Nephron (organoid): ENCODE measurements at regions not wholly inside any gene's neighbourhood (a gene's known extent, or its start where the extent isn't known, plus 50 kb on each side); places are given as distances from the start of the nearest gene placed in this dataset.

ENCODE experiments used
- H3K27ac Mint-ChIP-seq, 3 experiments: 2 replicates each; pipeline ENCODE4 v1.8.0; 2020; ENCODE audit warnings: mixed read lengths in 3 of 3, mild to moderate bottlenecking in 2 of 3, moderate library complexity in 1 of 3
- H3K27me3 Mint-ChIP-seq: 2 replicates; pipeline ENCODE4 v1.8.0; 2021; ENCODE audit warnings: low read depth, mild to moderate bottlenecking, moderate library complexity, mixed read lengths
- H3K36me3 Mint-ChIP-seq: 2 replicates; pipeline ENCODE4 v1.8.0; 2020; ENCODE audit warnings: low read depth, mixed read lengths
- H3K4me1 Mint-ChIP-seq: 2 replicates; pipeline ENCODE4 v1.8.0; 2020; ENCODE audit warnings: mixed read lengths
- H3K4me3 Mint-ChIP-seq, 3 experiments: 2 replicates each; pipeline ENCODE4 v1.8.0; 2020; ENCODE audit warnings: mild to moderate bottlenecking in 3 of 3, mixed read lengths in 3 of 3, moderate library complexity in 2 of 3
- H3K9me3 Mint-ChIP-seq: 2 replicates; pipeline ENCODE4 v1.8.0; 2020; ENCODE audit warnings: mixed read lengths
- TF ChIP-seq, protein P1 (sequence below), 3 experiments: fragments of 200-600 bp; sonication (generic); IDR thresholded peaks; one replicate each; pipeline ENCODE4 v1.5.0; 2021; ENCODE audit warnings: antibody characterized with exemption in 3 of 3; ENCODE audit not compliant: unreplicated experiment in 3 of 3

- peaks cover 24% of the 10 kb centered on the region for H3K27me3 Mint-ChIP-seq
- TF ChIP-seq, protein P1, sequence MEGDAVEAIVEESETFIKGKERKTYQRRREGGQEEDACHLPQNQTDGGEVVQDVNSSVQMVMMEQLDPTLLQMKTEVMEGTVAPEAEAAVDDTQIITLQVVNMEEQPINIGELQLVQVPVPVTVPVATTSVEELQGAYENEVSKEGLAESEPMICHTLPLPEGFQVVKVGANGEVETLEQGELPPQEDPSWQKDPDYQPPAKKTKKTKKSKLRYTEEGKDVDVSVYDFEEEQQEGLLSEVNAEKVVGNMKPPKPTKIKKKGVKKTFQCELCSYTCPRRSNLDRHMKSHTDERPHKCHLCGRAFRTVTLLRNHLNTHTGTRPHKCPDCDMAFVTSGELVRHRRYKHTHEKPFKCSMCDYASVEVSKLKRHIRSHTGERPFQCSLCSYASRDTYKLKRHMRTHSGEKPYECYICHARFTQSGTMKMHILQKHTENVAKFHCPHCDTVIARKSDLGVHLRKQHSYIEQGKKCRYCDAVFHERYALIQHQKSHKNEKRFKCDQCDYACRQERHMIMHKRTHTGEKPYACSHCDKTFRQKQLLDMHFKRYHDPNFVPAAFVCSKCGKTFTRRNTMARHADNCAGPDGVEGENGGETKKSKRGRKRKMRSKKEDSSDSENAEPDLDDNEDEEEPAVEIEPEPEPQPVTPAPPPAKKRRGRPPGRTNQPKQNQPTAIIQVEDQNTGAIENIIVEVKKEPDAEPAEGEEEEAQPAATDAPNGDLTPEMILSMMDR (IDR thresholded peaks at IDR 0.05; ENCODE audit: unreplicated experiment in 3 of 3) = no peak
- H3K27ac Mint-ChIP-seq = no peak overlapping the region
- H3K9me3 Mint-ChIP-seq = no peaks in the 10 kb centered on the region
- no peaks in the 10 kb centered on the region for H3K4me1 Mint-ChIP-seq
- no peaks in the 10 kb centered on the region for H3K36me3 Mint-ChIP-seq
- no peak overlapping the region for H3K4me3 Mint-ChIP-seq
These were observed 389.3 kb upstream of the MYT1L start for GRCh38 chr2:2720351-2720750.

GRCh38 chr2:2719781-2720180 lies 388.7 kb upstream of the MYT1L start:
- TF ChIP-seq, protein P1 (IDR thresholded peaks at IDR 0.05; ENCODE audit: unreplicated experiment in 3 of 3) = no peak
- Mint-ChIP-seq H3K4me1 (no peaks in the 10 kb centered on the region), H3K27ac (no peak overlapping the region), H3K27me3 (peaks cover 27% of the 10 kb centered on the region), H3K9me3 (no peaks in the 10 kb centered on the region), H3K36me3 (no peaks in the 10 kb centered on the region), H3K4me3 (no peak overlapping the region)

- Mint-ChIP-seq H3K4me1 (no peaks in the 10 kb centered on the region), H3K4me3 (no peak overlapping the region), H3K36me3 (no peaks in the 10 kb centered on the region), H3K27me3 (peaks cover 30% of the 10 kb centered on the region), H3K27ac (no peak overlapping the region), H3K9me3 (no peaks in the 10 kb centered on the region)
- TF ChIP-seq, protein P1 (IDR thresholded peaks at IDR 0.05; ENCODE audit: unreplicated experiment in 3 of 3) = no peak
These were observed 387.9 kb upstream of the MYT1L start for GRCh38 chr2:2719015-2719414.

DNA sequence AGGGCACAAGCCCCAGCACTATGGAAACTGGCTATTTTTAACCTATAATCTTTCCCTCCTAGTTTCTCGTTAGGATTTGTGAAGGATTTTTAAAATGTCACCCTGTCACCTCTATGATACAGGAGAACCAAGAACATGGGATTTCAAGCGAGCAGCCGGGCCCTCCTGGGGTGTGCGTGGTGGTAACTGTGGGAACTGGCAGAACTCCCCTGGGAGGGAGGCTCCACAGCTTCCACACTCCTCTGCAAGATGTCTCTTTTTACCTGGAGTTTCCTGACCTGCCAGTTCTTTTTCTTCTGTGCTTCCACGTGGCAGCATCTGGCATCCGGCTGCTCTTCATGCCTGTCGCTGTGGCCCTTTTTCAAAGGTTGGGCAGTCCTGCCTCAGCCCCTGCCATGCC lies 386.3 kb upstream of the MYT1L start:
- TF ChIP-seq, protein P1 (IDR thresholded peaks at IDR 0.05; ENCODE audit: unreplicated experiment in 3 of 3) = no peak
- Mint-ChIP-seq H3K4me3 (no peak overlapping the region), H3K9me3 (no peaks in the 10 kb centered on the region), H3K4me1 (no peaks in the 10 kb centered on the region), H3K27me3 (peaks cover 34% of the 10 kb centered on the region), H3K27ac (no peak overlapping the region), H3K36me3 (no peaks in the 10 kb centered on the region)

GRCh38 chr2:2716771-2717170 lies 385.7 kb upstream of the MYT1L start:
- TF ChIP-seq, protein P1 (IDR thresholded peaks at IDR 0.05; ENCODE audit: unreplicated experiment in 3 of 3) = no peak
- no peaks in the 10 kb centered on the region for H3K4me1 Mint-ChIP-seq
- H3K36me3 Mint-ChIP-seq = no peaks in the 10 kb centered on the region
- H3K27me3 Mint-ChIP-seq = peaks cover 36% of the 10 kb centered on the region
- no peak overlapping the region for H3K4me3 Mint-ChIP-seq
- H3K9me3 Mint-ChIP-seq = no peaks in the 10 kb centered on the region
- H3K27ac Mint-ChIP-seq = no peak overlapping the region

GRCh38 chr2:2715036-2715818 lies 384.2 kb upstream of the MYT1L start:
- H3K36me3 Mint-ChIP-seq = no peaks in the 10 kb centered on the region
- H3K9me3 Mint-ChIP-seq = no peaks in the 10 kb centered on the region
- no peaks in the 10 kb centered on the region for H3K4me1 Mint-ChIP-seq

More at GRCh38 chr2:2715036-2715818, 384.2 kb upstream of the MYT1L start:
- Mint-ChIP-seq H3K27ac (no peak overlapping the region), H3K4me3 (no peak overlapping the region), H3K27me3 (peaks cover 41% of the 10 kb centered on the region)
- TF ChIP-seq, protein P1 (IDR thresholded peaks at IDR 0.05; ENCODE audit: unreplicated experiment in 3 of 3) = no peak
